MM.1S (cell line): ENCODE measurements at regions not wholly inside any gene's neighbourhood (a gene's known extent, or its start where the extent isn't known, plus 50 kb on each side); places are given as distances from the start of the nearest gene placed in this dataset.

ENCODE experiments used
- DNase-seq: peaks from one replicate; pipeline ENCODE4 v3.0.0-alpha.2; 2015
- H2AFZ ChIP-seq: fragments of 300-600 bp; sonication (generic); 2 replicates; pipeline ENCODE4 v1.6.0; 2016; ENCODE audit warnings: antibody characterized with exemption, low read length
- H3F3A ChIP-seq: fragments of 300-600 bp; sonication (generic); 2 replicates; pipeline ENCODE4 v1.6.1; 2016; ENCODE audit warnings: mild to moderate bottlenecking, antibody characterized with exemption, low read length, moderate library complexity, mixed read lengths; ENCODE audit not compliant: insufficient read depth
- H3K27ac ChIP-seq: fragments of 300-600 bp; sonication (generic); 2 replicates; pipeline ENCODE4 v1.5.1; 2016; ENCODE audit warnings: mild to moderate bottlenecking, low read length
- H3K27me3 ChIP-seq: fragments of 300-600 bp; sonication (generic); replicated peaks from 2 replicates; pipeline ENCODE4 v1.6.0; 2016; ENCODE audit warnings: low read length; ENCODE audit not compliant: insufficient read depth
- H3K36me3 ChIP-seq: fragments of 300-600 bp; sonication (generic); replicated peaks from 2 replicates; pipeline ENCODE4 v1.6.1; 2016; ENCODE audit warnings: mild to moderate bottlenecking, low read length, mixed read lengths; ENCODE audit not compliant: insufficient read depth
- H3K4me1 ChIP-seq: fragments of 300-600 bp; sonication (generic); 2 replicates; pipeline ENCODE4 v1.6.1; 2016; ENCODE audit warnings: low read length, mixed read lengths
- H3K4me2 ChIP-seq: fragments of 300-600 bp; sonication (generic); 2 replicates; pipeline ENCODE4 v1.6.0; 2016; ENCODE audit warnings: low read depth, low read length
- H3K4me3 ChIP-seq: fragments of 300-600 bp; sonication (generic); 2 replicates; pipeline ENCODE4 v1.5.1; 2016; ENCODE audit warnings: low read length, mixed read lengths
- H3K79me2 ChIP-seq: fragments of 300-600 bp; sonication (generic); 2 replicates; pipeline ENCODE4 v1.6.1; 2016; ENCODE audit warnings: mixed run types, low read length, mixed read lengths
- H3K9ac ChIP-seq: fragments of 300-600 bp; sonication (generic); 2 replicates; pipeline ENCODE4 v1.6.1; 2016; ENCODE audit warnings: low read length, mixed read lengths
- H3K9me2 ChIP-seq: fragments of 300-600 bp; sonication (generic); replicated peaks from 2 replicates; pipeline ENCODE4 v1.6.1; 2016; ENCODE audit warnings: mild to moderate bottlenecking, low read length, mixed read lengths; ENCODE audit not compliant: insufficient read depth
- H3K9me3 ChIP-seq: fragments of 300-600 bp; sonication (generic); replicated peaks from 2 replicates; pipeline ENCODE4 v1.6.1; 2016; ENCODE audit warnings: mild to moderate bottlenecking, low read length, mixed read lengths; ENCODE audit not compliant: insufficient read depth
- H4K20me1 ChIP-seq: fragments of 300-600 bp; sonication (generic); 2 replicates; pipeline ENCODE4 v1.6.1; 2016; ENCODE audit warnings: mild to moderate bottlenecking, low read length, moderate library complexity, mixed read lengths; ENCODE audit not compliant: insufficient read depth
- EZH2 ChIP-seq: fragments of 300-600 bp; sonication (generic); optimal IDR thresholded peaks from 2 replicates; pipeline ENCODE3; 2017; ENCODE audit warnings: low read depth, mild to moderate bottlenecking, antibody characterized with exemption, low read length, mixed read lengths
- EZH2phosphoT487 ChIP-seq: fragments of 300-600 bp; sonication (generic); IDR thresholded peaks from 2 replicates; pipeline ENCODE4 v1.6.1; 2018; ENCODE audit warnings: antibody characterized with exemption, low read length
- TF ChIP-seq, protein P1 (sequence below): fragments of 300-600 bp; sonication (generic); IDR thresholded peaks from 2 replicates; pipeline ENCODE4 v1.5.1; 2016; ENCODE audit warnings: antibody characterized with exemption, low read length, mixed read lengths

DNA sequence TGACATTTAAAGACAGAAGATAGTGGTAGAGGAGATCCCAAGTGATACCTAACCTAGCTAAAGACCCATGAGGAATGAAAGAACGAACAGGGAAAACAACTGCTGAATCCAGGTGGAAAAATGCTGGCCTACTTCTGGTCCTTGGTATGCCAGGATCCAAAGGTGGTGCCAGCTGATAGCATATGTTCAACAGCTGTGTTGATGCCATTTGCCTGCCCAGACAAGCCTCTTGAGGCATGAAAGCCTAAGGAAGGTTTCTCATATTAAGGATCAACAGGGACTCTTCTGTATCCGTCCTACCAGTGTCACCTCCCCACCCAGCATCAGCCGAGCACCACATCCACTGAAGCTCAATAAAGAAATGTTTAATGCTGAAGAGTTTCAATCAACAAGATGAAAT is 225.7 kb upstream of the DMRT1 start:
- Histone ChIP-seq H3K27me3 (no peaks in the 10 kb centered on the region), H3K4me1 (peaks cover 7% of the 10 kb centered on the region), H3K36me3 (no peaks in the 10 kb centered on the region), H4K20me1 (no peaks in the 10 kb centered on the region), H3K9me3 (no peaks in the 10 kb centered on the region), H3K9ac (no peak overlapping the region), H3K27ac (no peak overlapping the region), H3K4me3 (no peak overlapping the region), H3K9me2 (no peaks in the 10 kb centered on the region), H3F3A (0 out of 2 replicates have a peak, but pooled peaks cover 3% of the 10 kb centered on the region), H3K4me2 (no peak overlapping the region), H2AFZ (no peak overlapping the region), H3K79me2 (peaks cover 3% of the 10 kb centered on the region; the same call in 1 of the 2 replicates)
- DNase-seq = no peak
- TF ChIP-seq, protein P1, sequence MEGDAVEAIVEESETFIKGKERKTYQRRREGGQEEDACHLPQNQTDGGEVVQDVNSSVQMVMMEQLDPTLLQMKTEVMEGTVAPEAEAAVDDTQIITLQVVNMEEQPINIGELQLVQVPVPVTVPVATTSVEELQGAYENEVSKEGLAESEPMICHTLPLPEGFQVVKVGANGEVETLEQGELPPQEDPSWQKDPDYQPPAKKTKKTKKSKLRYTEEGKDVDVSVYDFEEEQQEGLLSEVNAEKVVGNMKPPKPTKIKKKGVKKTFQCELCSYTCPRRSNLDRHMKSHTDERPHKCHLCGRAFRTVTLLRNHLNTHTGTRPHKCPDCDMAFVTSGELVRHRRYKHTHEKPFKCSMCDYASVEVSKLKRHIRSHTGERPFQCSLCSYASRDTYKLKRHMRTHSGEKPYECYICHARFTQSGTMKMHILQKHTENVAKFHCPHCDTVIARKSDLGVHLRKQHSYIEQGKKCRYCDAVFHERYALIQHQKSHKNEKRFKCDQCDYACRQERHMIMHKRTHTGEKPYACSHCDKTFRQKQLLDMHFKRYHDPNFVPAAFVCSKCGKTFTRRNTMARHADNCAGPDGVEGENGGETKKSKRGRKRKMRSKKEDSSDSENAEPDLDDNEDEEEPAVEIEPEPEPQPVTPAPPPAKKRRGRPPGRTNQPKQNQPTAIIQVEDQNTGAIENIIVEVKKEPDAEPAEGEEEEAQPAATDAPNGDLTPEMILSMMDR = no peak
- TF ChIP-seq EZH2phosphoT487 = no peak
- TF ChIP-seq EZH2 = no peak

DNA sequence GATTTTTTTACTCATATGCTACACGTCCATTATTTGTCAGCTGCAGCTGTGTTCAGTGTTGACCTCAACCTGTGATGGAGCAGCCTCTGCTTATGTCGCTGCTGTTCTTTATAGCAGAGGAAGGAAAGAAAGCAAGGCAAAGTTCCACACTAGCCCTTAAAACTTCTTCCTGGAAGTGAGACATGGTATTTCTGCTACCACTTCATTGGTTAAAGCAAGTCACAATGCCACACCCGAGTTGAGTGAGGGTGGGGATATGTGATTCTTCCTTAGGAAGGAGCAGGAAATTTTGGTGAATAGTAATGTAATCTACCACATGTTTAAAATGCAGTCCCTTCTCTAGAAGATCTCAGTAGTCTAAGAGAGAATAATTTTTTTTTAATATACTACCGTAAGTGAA is 224.8 kb upstream of the DMRT1 start:
- TF ChIP-seq EZH2phosphoT487 = no peak
- TF ChIP-seq, protein P1 = no peak
- TF ChIP-seq EZH2 = no peak
- Histone ChIP-seq H3K79me2 (peaks cover 6% of the 10 kb centered on the region; the same call in 1 of the 2 replicates), H3K27me3 (no peaks in the 10 kb centered on the region), H3K9ac (no peak overlapping the region), H3K4me2 (no peak overlapping the region), H3K27ac (no peak overlapping the region), H3K4me3 (no peak overlapping the region), H3K36me3 (no peaks in the 10 kb centered on the region), H3K9me2 (no peaks in the 10 kb centered on the region), H3F3A (0 out of 2 replicates have a peak, but pooled peaks cover 3% of the 10 kb centered on the region), H2AFZ (no peak overlapping the region), H4K20me1 (no peaks in the 10 kb centered on the region), H3K9me3 (no peaks in the 10 kb centered on the region), H3K4me1 (peaks cover 7% of the 10 kb centered on the region)
- no peak for DNase-seq

DNA sequence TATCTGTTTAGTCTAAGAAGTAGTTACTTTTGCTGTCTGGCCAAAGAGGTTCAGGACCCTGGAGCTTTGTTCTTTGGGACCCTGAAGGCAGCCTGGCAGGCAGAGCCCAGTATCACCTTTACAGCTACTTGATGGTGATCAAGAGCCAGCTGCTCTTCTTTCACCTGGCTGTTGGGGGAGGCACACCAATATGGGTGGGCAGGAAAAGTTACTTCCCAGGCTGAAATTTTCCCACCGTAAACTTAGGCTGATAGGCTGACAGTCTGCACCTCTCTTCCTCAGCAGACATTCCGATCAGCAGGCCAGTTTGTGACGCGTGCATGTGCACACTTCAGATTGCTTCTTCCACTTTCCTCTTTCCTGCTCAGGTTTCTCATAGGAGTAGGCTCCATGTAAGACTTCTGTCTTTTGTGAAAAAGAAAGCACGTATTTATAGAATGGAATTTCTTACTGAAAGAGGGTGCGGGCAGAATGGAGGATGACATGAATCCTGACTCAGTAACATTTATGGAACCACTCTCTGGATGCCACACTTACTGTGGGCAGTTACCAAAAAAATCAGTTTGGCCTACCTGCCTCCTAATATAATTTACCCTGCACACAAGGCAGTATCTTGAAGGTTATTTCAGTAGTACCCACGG is 223.9 kb upstream of the DMRT1 start:
- H3K9me2 ChIP-seq = no peaks in the 10 kb centered on the region
- no peak for TF ChIP-seq EZH2
- TF ChIP-seq, protein P1 = no peak
- TF ChIP-seq EZH2phosphoT487 = no peak
- H3K27ac ChIP-seq = no peak overlapping the region
- peaks cover 7% of the 10 kb centered on the region for H3K4me1 ChIP-seq
- no peak overlapping the region for H2AFZ ChIP-seq
- no peak overlapping the region for H3K4me2 ChIP-seq
- H4K20me1 ChIP-seq = no peaks in the 10 kb centered on the region
- no peaks in the 10 kb centered on the region for H3K36me3 ChIP-seq
- H3F3A ChIP-seq = 0 out of 2 replicates have a peak, but pooled peaks cover 3% of the 10 kb centered on the region
- no peaks in the 10 kb centered on the region for H3K9me3 ChIP-seq
- no peak for DNase-seq
- no peak overlapping the region for H3K4me3 ChIP-seq
- no peaks in the 10 kb centered on the region for H3K27me3 ChIP-seq
- no peak overlapping the region for H3K9ac ChIP-seq
- peaks cover 7% of the 10 kb centered on the region; the same call in 1 of the 2 replicates for H3K79me2 ChIP-seq
